Uterus (tissue), 2 donors: ENCODE measurements at regions not wholly inside any gene's neighbourhood (a gene's known extent, or its start where the extent isn't known, plus 50 kb on each side); places are given as distances from the start of the nearest gene placed in this dataset.

ENCODE experiments used
- CTCF ChIP-seq, 4 experiments: fragments of 200-600 bp in 2 of 4; fragments of 450-650 bp in 2 of 4; sonication (generic) in 2 of 4; IDR thresholded peaks; one replicate each; pipeline ENCODE4 v1.5.1; 2016 to 2019; ENCODE audit warnings: antibody characterized with exemption in 4 of 4, mild to moderate bottlenecking in 2 of 4, moderate library complexity in 1 of 4
- POLR2A ChIP-seq, 2 donors: fragments of 450-650 bp; IDR thresholded peaks; one replicate each; pipeline ENCODE4 v1.6.1; 2016; ENCODE audit warnings: antibody characterized with exemption in 2 of 2, mild to moderate bottlenecking in 1 of 2, moderate library complexity in 1 of 2

GRCh38 chr1:90142697-90143096 lies 147.8 kb downstream of the ZNF326 start:
- TF ChIP-seq CTCF (IDR thresholded peaks at IDR 0.05) (no peak), POLR2A (IDR thresholded peaks at IDR 0.05) (no peak)
